ENCODE measurements at regions not wholly inside any gene's neighbourhood (a gene's known extent, or its start where the extent isn't known, plus 50 kb on each side); places are given as distances from the start of the nearest gene placed in this dataset.

GRCh38 chr13:53129864-53130393 is 101.3 kb downstream of the OLFM4 start:
- Histone ChIP-seq H3K27ac (ENCODE audit: low read depth, low read length) (no peak overlapping the region), H3K4me1 (ENCODE audit: control insufficient read depth in 2 of 2, insufficient read depth in 2 of 2, low read length in 2 of 2) (no peaks in the 10 kb centered on the region), H3K9me3 (ENCODE audit: control insufficient read depth in 2 of 3, low read length in 3 of 3) (no peaks in the 10 kb centered on the region), H3K36me3 (ENCODE audit: control insufficient read depth in 2 of 3, insufficient read depth in 3 of 3, low read length in 3 of 3) (no peaks in the 10 kb centered on the region), H3K4me3 (ENCODE audit: low read length) (no peak overlapping the region), H3K27me3 (ENCODE audit: control insufficient read depth in 2 of 2, insufficient read depth in 2 of 2, low read length in 2 of 2) (no peaks in the 10 kb centered on the region)
- POLR2A ChIA-PET, result no interaction called here
- Mint-ChIP-seq H3K36me3 (no peaks in the 10 kb centered on the region), H3K4me1 (no peaks in the 10 kb centered on the region), H3K27me3 (peaks cover 0 to 4% (median 0%) of the 10 kb centered on the region in 5 donors), H3K9me3 (peaks cover 0 to 7% (median 0%) of the 10 kb centered on the region in 11 donors), H3K27ac (no peak overlapping the region), H3K4me3 (no peak overlapping the region)
- CTCF ChIA-PET, result no interaction called here
- ATAC-seq (no peak), DNase-seq (no peak)
- intact Hi-C loops (cut with micrococcal nuclease), result no loop called here

- Histone ChIP-seq H3K27ac (ENCODE audit: low read depth, low read length) (no peak overlapping the region), H3K4me3 (ENCODE audit: low read length) (no peak overlapping the region), H3K36me3 (ENCODE audit: control insufficient read depth in 2 of 3, insufficient read depth in 3 of 3, low read length in 3 of 3) (no peaks in the 10 kb centered on the region), H3K4me1 (ENCODE audit: control insufficient read depth in 2 of 2, insufficient read depth in 2 of 2, low read length in 2 of 2) (no peaks in the 10 kb centered on the region), H3K9me3 (ENCODE audit: control insufficient read depth in 2 of 3, low read length in 3 of 3) (no peaks in the 10 kb centered on the region), H3K27me3 (ENCODE audit: control insufficient read depth in 2 of 2, insufficient read depth in 2 of 2, low read length in 2 of 2) (no peaks in the 10 kb centered on the region)
- no peak for DNase-seq
- H3K4me1 Mint-ChIP-seq, result no peaks in the 10 kb centered on the region
- no peaks in the 10 kb centered on the region for H3K36me3 Mint-ChIP-seq
- no peak overlapping the region for H3K27ac Mint-ChIP-seq
- ChIA-PET POLR2A (no interaction called here), CTCF (no interaction called here)
- intact Hi-C loops (cut with micrococcal nuclease), result no loop called here
- H3K27me3 Mint-ChIP-seq, result peaks cover 0 to 4% (median 0%) of the 10 kb centered on the region in 5 donors
- H3K9me3 Mint-ChIP-seq, result peaks cover 0 to 7% (median 0%) of the 10 kb centered on the region in 11 donors
- no peak for ATAC-seq
- H3K4me3 Mint-ChIP-seq, result no peak overlapping the region
Observed at GRCh38 chr13:53131361-53131760, 102.7 kb downstream of the OLFM4 start.

- no peaks in the 10 kb centered on the region for H3K9me3 Mint-ChIP-seq
- ChIA-PET POLR2A (no interaction called here), CTCF (no interaction called here)
- H3K4me1 Mint-ChIP-seq, result no peaks in the 10 kb centered on the region
- Histone ChIP-seq H3K27ac (ENCODE audit: low read depth, low read length) (no peak overlapping the region), H3K36me3 (ENCODE audit: control insufficient read depth in 2 of 3, insufficient read depth in 3 of 3, low read length in 3 of 3) (no peaks in the 10 kb centered on the region), H3K9me3 (ENCODE audit: control insufficient read depth in 2 of 3, low read length in 3 of 3) (no peaks in the 10 kb centered on the region), H3K4me3 (ENCODE audit: low read length) (no peak overlapping the region), H3K4me1 (ENCODE audit: control insufficient read depth in 2 of 2, insufficient read depth in 2 of 2, low read length in 2 of 2) (no peaks in the 10 kb centered on the region), H3K27me3 (ENCODE audit: control insufficient read depth in 2 of 2, insufficient read depth in 2 of 2, low read length in 2 of 2) (no peaks in the 10 kb centered on the region)
- ATAC-seq (no peak), DNase-seq (no peak)
- intact Hi-C loops (cut with micrococcal nuclease), result no loop called here
- no peak overlapping the region for H3K27ac Mint-ChIP-seq
- H3K4me3 Mint-ChIP-seq, result no peak overlapping the region
- no peaks in the 10 kb centered on the region for H3K36me3 Mint-ChIP-seq
- H3K27me3 Mint-ChIP-seq, result peaks cover 0 to 11% (median 0%) of the 10 kb centered on the region in 5 donors
Observed at GRCh38 chr13:53135301-53135700, 106.7 kb downstream of the OLFM4 start.

GRCh38 chr13:53136554-53137215 is 108.1 kb downstream of the OLFM4 start:
- Mint-ChIP-seq H3K27me3 (peaks cover 0 to 11% (median 0%) of the 10 kb centered on the region in 5 donors), H3K36me3 (no peaks in the 10 kb centered on the region)

DNA sequence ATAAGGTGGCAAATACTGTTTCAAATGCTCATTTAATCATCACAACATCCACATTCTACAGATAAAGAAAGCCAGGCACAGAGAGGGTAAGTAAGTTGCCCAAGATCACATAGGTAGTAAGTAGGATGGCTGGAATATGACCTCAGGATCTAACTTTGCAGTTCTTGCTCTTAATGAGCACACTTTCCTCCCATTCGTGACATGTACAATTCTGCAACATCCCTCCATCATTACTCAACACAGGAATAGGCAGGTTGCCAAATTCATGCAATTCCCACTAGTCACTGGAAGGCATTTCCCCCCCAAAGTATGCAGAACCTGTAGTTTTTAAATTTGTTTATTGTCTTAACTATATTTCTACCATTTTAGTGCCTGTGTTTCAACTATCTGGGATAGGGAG is 109.2 kb downstream of the OLFM4 start:
- no peaks in the 10 kb centered on the region for H3K9me3 ChIP-seq (ENCODE audit: control insufficient read depth in 2 of 3, low read length in 3 of 3)
- Mint-ChIP-seq H3K27me3 (peaks cover 0 to 11% (median 0%) of the 10 kb centered on the region in 5 donors), H3K9me3 (no peaks in the 10 kb centered on the region), H3K4me1 (no peaks in the 10 kb centered on the region), H3K27ac (no peak overlapping the region), H3K36me3 (no peaks in the 10 kb centered on the region), H3K4me3 (no peak overlapping the region)
- intact Hi-C loops (cut with micrococcal nuclease), result no loop called here
- no peaks in the 10 kb centered on the region for H3K27me3 ChIP-seq (ENCODE audit: control insufficient read depth in 2 of 2, insufficient read depth in 2 of 2, low read length in 2 of 2)
- CTCF ChIA-PET, result no interaction called here
- ATAC-seq (no peak), DNase-seq (no peak)
- no peak overlapping the region for H3K27ac ChIP-seq (ENCODE audit: low read depth, low read length)
- H3K4me3 ChIP-seq (ENCODE audit: low read length), result no peak overlapping the region
- POLR2A ChIA-PET, result no interaction called here
- H3K36me3 ChIP-seq (ENCODE audit: control insufficient read depth in 2 of 3, insufficient read depth in 3 of 3, low read length in 3 of 3), result no peaks in the 10 kb centered on the region
- H3K4me1 ChIP-seq (ENCODE audit: control insufficient read depth in 2 of 2, insufficient read depth in 2 of 2, low read length in 2 of 2), result no peaks in the 10 kb centered on the region

More at GRCh38 chr13:53136554-53137215, 108.1 kb downstream of the OLFM4 start:
- ATAC-seq, result no peak
- Mint-ChIP-seq H3K9me3 (no peaks in the 10 kb centered on the region), H3K27ac (no peak overlapping the region), H3K4me1 (no peaks in the 10 kb centered on the region), H3K4me3 (no peak overlapping the region)
- Histone ChIP-seq H3K27ac (ENCODE audit: low read depth, low read length) (no peak overlapping the region), H3K4me1 (ENCODE audit: control insufficient read depth in 2 of 2, insufficient read depth in 2 of 2, low read length in 2 of 2) (no peaks in the 10 kb centered on the region), H3K9me3 (ENCODE audit: control insufficient read depth in 2 of 3, low read length in 3 of 3) (no peaks in the 10 kb centered on the region), H3K27me3 (ENCODE audit: control insufficient read depth in 2 of 2, insufficient read depth in 2 of 2, low read length in 2 of 2) (no peaks in the 10 kb centered on the region), H3K4me3 (ENCODE audit: low read length) (no peak overlapping the region), H3K36me3 (ENCODE audit: control insufficient read depth in 2 of 3, insufficient read depth in 3 of 3, low read length in 3 of 3) (no peaks in the 10 kb centered on the region)
- no peak for DNase-seq
- ChIA-PET POLR2A (no interaction called here), CTCF (no interaction called here)
- intact Hi-C loops (cut with micrococcal nuclease), result no loop called here

DNA sequence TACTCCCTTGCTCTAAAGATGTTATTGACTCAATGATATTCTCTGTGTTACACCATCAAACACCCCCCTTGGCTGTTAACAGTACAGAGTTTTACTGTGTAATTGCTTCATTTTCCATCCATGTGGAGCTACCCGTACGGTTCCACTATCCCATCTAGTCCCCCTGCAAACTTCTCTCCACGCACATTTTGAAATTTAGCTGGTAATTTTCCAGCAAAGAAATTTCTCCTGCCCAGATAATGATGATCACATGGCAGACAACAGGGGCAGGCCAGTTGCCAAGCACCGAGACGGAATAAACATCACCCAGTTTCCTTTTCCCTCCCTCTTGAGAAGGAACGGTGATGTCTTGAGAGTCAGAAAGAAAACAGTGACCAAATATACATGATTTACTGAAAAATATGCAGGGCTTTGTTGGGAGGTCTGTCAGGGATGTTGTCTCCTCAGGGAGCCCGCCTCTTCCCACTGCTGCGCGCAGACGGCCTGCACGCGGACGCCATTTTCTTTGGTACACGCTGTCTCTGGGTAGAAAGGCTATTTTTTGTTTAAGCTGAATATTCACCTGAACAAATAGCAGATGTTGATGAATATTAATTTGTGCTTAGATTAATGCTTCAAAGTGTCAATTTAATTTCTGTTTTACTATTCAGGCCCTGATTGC is 109.9 kb downstream of the OLFM4 start:
- no peaks in the 10 kb centered on the region for H3K36me3 ChIP-seq (ENCODE audit: control insufficient read depth in 2 of 3, insufficient read depth in 3 of 3, low read length in 3 of 3)
- H3K4me3 ChIP-seq (ENCODE audit: low read length), result no peak overlapping the region
- Mint-ChIP-seq H3K4me1 (no peaks in the 10 kb centered on the region), H3K27ac (no peak overlapping the region), H3K4me3 (no peak overlapping the region), H3K36me3 (no peaks in the 10 kb centered on the region), H3K27me3 (peaks cover 0 to 11% (median 0%) of the 10 kb centered on the region in 5 donors), H3K9me3 (no peaks in the 10 kb centered on the region)
- POLR2A ChIA-PET, result no interaction called here
- no peak for DNase-seq
- H3K27ac ChIP-seq (ENCODE audit: low read depth, low read length), result no peak overlapping the region
- no peaks in the 10 kb centered on the region for H3K27me3 ChIP-seq (ENCODE audit: control insufficient read depth in 2 of 2, insufficient read depth in 2 of 2, low read length in 2 of 2)
- CTCF ChIA-PET, result no interaction called here
- no peaks in the 10 kb centered on the region for H3K4me1 ChIP-seq (ENCODE audit: control insufficient read depth in 2 of 2, insufficient read depth in 2 of 2, low read length in 2 of 2)
- no peak for ATAC-seq
- H3K9me3 ChIP-seq (ENCODE audit: control insufficient read depth in 2 of 3, low read length in 3 of 3), result no peaks in the 10 kb centered on the region
- intact Hi-C loops (cut with micrococcal nuclease), result no loop called here

DNA sequence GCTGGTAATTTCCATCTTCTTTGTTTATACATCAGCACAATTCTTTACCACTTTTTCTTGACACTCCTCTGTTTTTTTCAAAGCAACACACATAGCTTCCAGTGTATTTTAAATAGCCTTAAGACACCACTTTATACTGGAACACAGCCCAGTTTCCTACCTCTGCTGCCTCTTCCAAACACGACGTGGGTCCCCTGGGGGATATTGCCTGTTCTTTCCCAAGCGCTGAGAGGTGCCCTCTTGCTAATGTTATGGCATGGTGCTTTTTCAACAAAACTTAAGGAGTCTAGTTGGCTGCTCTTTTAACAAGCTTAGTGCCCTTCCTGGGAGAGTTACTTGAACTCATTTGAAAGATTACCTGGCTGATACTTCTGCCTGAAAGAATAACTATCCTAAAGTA is 112.7 kb downstream of the OLFM4 start:
- H3K4me3 Mint-ChIP-seq, result no peak overlapping the region
- H3K9me3 Mint-ChIP-seq, result no peaks in the 10 kb centered on the region
- ChIA-PET CTCF (no interaction called here), POLR2A (no interaction called here)
- Histone ChIP-seq H3K9me3 (ENCODE audit: control insufficient read depth in 2 of 3, low read length in 3 of 3) (no peaks in the 10 kb centered on the region), H3K36me3 (ENCODE audit: control insufficient read depth in 2 of 3, insufficient read depth in 3 of 3, low read length in 3 of 3) (no peaks in the 10 kb centered on the region), H3K27me3 (ENCODE audit: control insufficient read depth in 2 of 2, insufficient read depth in 2 of 2, low read length in 2 of 2) (no peaks in the 10 kb centered on the region), H3K4me1 (ENCODE audit: control insufficient read depth in 2 of 2, insufficient read depth in 2 of 2, low read length in 2 of 2) (no peaks in the 10 kb centered on the region), H3K27ac (ENCODE audit: low read depth, low read length) (no peak overlapping the region), H3K4me3 (ENCODE audit: low read length) (no peak overlapping the region)
- intact Hi-C loops (cut with micrococcal nuclease), result no loop called here
- H3K36me3 Mint-ChIP-seq, result no peaks in the 10 kb centered on the region
- DNase-seq (no peak), ATAC-seq (no peak)
- H3K27ac Mint-ChIP-seq, result no peak overlapping the region
- peaks cover 0 to 2% (median 0%) of the 10 kb centered on the region in 7 donors for H3K4me1 Mint-ChIP-seq
- H3K27me3 Mint-ChIP-seq, result peaks cover 0 to 25% (median 9%) of the 10 kb centered on the region in 5 donors
